ENCODE measurements at regions not wholly inside any gene's neighbourhood (a gene's known extent, or its start where the extent isn't known, plus 50 kb on each side); places are given as distances from the start of the nearest gene placed in this dataset.

- DNase-seq: no peak
These were observed 76.9 kb downstream of the RHOB start for GRCh38 chr2:20523799-20524187.

GRCh38 chr2:20524412-20525040 is 77.7 kb downstream of the RHOB start:
- DNase-seq: peak; percentile 12 to 29

GRCh38 chr2:20525041-20526035 is 78.5 kb downstream of the RHOB start:
- DNase-seq: no peak

- DNase-seq: no peak
These were observed 79.3 kb downstream of the RHOB start for GRCh38 chr2:20526160-20526559.

- DNase-seq: no peak
These were observed 79.8 kb downstream of the RHOB start for GRCh38 chr2:20526708-20527107.

- DNase-seq: no peak
These were observed 81.8 kb downstream of the RHOB start for GRCh38 chr2:20528713-20529112.

- DNase-seq: no peak
These were observed 83.6 kb downstream of the RHOB start for GRCh38 chr2:20530520-20530919.

- DNase-seq: no peak
These were observed 84.9 kb downstream of the RHOB start for GRCh38 chr2:20531633-20532262.

GRCh38 chr2:20532634-20533437 is 86.0 kb downstream of the RHOB start:
- no peak for DNase-seq

GRCh38 chr2:20533993-20534622 is 87.2 kb downstream of the RHOB start:
- DNase-seq: no peak

- no peak for DNase-seq
These were observed 88.3 kb downstream of the RHOB start for GRCh38 chr2:20534913-20535801.

- DNase-seq: peak; percentile 26 to 38
These were observed 89.9 kb downstream of the RHOB start for GRCh38 chr2:20536619-20537422.

GRCh38 chr2:20537423-20538307 is 90.8 kb downstream of the RHOB start:
- no peak for DNase-seq

GRCh38 chr2:20538308-20539132 is 91.6 kb downstream of the RHOB start:
- DNase-seq: no peak

GRCh38 chr2:20539133-20539719 is 92.4 kb downstream of the RHOB start:
- DNase-seq: no peak

GRCh38 chr2:20539776-20540586 is 93.1 kb downstream of the RHOB start:
- no peak for DNase-seq
